K562 (cell line): ENCODE measurements at regions not wholly inside any gene's neighbourhood (a gene's known extent, or its start where the extent isn't known, plus 50 kb on each side); places are given as distances from the start of the nearest gene placed in this dataset.

Experiments used
- DIDO1 ChIP-seq: fragments of 450-650 bp; IDR thresholded peaks from 2 replicates; pipeline ENCODE4 v1.6.1; 2016; ENCODE audit warnings: low read depth, missing biosample characterization, missing genetic modification characterization
- GTF2B ChIP-seq: IDR thresholded peaks from 2 replicates; pipeline ENCODE4 v1.6.1; 2011; ENCODE audit not compliant: insufficient read length; ENCODE audit errors: extremely low read depth
- HMG20B ChIP-seq: fragments of 250-450 bp; sonication (Bioruptor Pico); IDR thresholded peaks from 2 replicates; pipeline ENCODE4 v1.5.0; 2021; ENCODE audit warnings: mild to moderate bottlenecking
- HNRNPK ChIP-seq: fragments of 200-400 bp; formaldehyde crosslinking; IDR thresholded peaks from one replicate; pipeline ENCODE4 v1.6.1; 2018; ENCODE audit warnings: mild to moderate bottlenecking, low read depth, low read length; ENCODE audit not compliant: poor library complexity, severe bottlenecking
- MECOM ChIP-seq: fragments of 250-450 bp; sonication (Bioruptor Pico); IDR thresholded peaks from 2 replicates; pipeline ENCODE4 v1.8.0; 2022; ENCODE audit warnings: inconsistent platforms
- NCOA2 ChIP-seq, 2 experiments: fragments of 450-650 bp; IDR thresholded peaks; 2 replicates each; pipeline ENCODE4 v1.6.1; 2018; ENCODE audit warnings: mild to moderate bottlenecking in 2 of 2, moderate library complexity in 1 of 2; ENCODE audit not compliant: partially characterized antibody in 2 of 2
- NKRF ChIP-seq: fragments of 450-650 bp; IDR thresholded peaks from 2 replicates; pipeline ENCODE4 v1.6.1; 2016; ENCODE audit warnings: borderline replicate concordance
- PURB ChIP-seq: sonication (generic); formaldehyde crosslinking; IDR thresholded peaks from 2 replicates; pipeline ENCODE4 v1.9.0; 2021; ENCODE audit warnings: low read depth, mild to moderate bottlenecking, missing genetic modification reagents
- RBM15 ChIP-seq: fragments of 200-400 bp; formaldehyde crosslinking; IDR thresholded peaks from 2 replicates; pipeline ENCODE4 v1.6.1; 2018; ENCODE audit warnings: mild to moderate bottlenecking, low read length, moderate library complexity; ENCODE audit not compliant: insufficient read depth
- RFX1 ChIP-seq: fragments of 450-650 bp; IDR thresholded peaks from 2 replicates; pipeline ENCODE4 v1.6.1; 2016; ENCODE audit warnings: mild to moderate bottlenecking, moderate library complexity
- TEAD2 ChIP-seq: fragments of 450-650 bp; IDR thresholded peaks from 2 replicates; pipeline ENCODE4 v1.6.1; 2016; ENCODE audit warnings: missing genetic modification characterization, control low read depth, missing compliant biosample characterization
- ZSCAN29 ChIP-seq: fragments of 450-650 bp; IDR thresholded peaks from 2 replicates; pipeline ENCODE4 v1.6.1; 2017
- TF ChIP-seq, protein P1 (sequence below), 2 experiments: fragments of 450-650 bp in 1 of 2; sonication (generic) in 1 of 2; formaldehyde crosslinking in 1 of 2; IDR thresholded peaks; 2 replicates each; pipeline versions ENCODE4 v1.7.1 to v1.9.0; 2016 to 2022; ENCODE audit warnings: inconsistent platforms in 1 of 2, mild to moderate bottlenecking in 1 of 2, missing genetic modification reagents in 1 of 2

DNA sequence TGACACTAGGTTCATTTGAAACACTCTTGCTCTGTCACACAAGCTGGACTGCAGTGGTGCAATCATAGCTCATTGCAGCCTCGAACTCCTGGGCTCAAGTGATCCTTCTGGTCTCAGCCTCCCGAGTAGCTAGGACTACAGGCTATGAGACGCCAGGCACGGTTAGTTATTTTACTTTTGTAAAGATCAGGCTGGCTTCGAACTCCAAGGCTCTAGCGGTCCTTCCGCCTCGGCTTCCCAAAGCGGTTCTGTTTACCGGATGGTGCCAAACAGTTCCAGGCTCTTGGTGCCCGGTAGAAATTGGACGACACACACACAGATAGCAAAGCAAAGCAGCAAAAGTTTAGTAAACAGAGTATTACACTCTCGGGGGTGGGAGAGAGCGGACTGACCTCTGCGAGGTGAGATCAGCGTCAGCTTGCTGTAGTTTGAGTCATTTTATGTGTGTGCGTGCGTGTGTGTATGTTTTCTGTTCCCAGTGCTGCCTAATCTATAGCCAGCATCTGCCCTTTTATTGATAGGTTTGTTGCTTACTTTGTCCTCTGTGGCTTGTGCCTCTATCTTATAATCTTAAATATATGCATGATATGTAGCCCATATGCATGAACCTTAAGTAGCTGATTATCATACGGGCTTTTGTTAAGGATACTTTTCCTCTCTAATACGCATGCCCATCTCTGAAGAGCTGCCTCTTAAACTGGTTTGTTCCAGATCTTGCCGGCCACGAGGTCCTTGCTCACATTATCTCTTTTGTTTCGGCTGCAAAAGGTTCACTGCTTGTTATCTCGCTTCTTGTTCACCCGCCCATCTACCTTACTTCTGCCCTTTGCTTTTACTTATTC, 75.2 kb downstream of the OR2B2 start (continued):
- TF ChIP-seq HNRNPK (no peak), GTF2B (peak; percentile 77), ZSCAN29 (no peak), DIDO1 (tag) (no peak), NKRF (peak; percentile 55; the same call in 1 of the 2 replicates), RBM15 (no peak), TEAD2 (no peak), RFX1 (no peak), NCOA2 (IDR thresholded peaks at IDR 0.05; ENCODE audit: partially characterized antibody in 2 of 2) (no peak), HMG20B (CRISPR knock-in tag) (peak; percentile 92; the same call in 1 of the 2 replicates), PURB (CRISPR knock-in tag) (no peak), MECOM (peak; percentile 56; the same call in 1 of the 2 replicates)
- TF ChIP-seq, protein P1, sequence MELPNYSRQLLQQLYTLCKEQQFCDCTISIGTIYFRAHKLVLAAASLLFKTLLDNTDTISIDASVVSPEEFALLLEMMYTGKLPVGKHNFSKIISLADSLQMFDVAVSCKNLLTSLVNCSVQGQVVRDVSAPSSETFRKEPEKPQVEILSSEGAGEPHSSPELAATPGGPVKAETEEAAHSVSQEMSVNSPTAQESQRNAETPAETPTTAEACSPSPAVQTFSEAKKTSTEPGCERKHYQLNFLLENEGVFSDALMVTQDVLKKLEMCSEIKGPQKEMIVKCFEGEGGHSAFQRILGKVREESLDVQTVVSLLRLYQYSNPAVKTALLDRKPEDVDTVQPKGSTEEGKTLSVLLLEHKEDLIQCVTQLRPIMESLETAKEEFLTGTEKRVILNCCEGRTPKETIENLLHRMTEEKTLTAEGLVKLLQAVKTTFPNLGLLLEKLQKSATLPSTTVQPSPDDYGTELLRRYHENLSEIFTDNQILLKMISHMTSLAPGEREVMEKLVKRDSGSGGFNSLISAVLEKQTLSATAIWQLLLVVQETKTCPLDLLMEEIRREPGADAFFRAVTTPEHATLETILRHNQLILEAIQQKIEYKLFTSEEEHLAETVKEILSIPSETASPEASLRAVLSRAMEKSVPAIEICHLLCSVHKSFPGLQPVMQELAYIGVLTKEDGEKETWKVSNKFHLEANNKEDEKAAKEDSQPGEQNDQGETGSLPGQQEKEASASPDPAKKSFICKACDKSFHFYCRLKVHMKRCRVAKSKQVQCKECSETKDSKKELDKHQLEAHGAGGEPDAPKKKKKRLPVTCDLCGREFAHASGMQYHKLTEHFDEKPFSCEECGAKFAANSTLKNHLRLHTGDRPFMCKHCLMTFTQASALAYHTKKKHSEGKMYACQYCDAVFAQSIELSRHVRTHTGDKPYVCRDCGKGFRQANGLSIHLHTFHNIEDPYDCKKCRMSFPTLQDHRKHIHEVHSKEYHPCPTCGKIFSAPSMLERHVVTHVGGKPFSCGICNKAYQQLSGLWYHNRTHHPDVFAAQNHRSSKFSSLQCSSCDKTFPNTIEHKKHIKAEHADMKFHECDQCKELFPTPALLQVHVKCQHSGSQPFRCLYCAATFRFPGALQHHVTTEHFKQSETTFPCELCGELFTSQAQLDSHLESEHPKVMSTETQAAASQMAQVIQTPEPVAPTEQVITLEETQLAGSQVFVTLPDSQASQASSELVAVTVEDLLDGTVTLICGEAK (IDR thresholded peaks at IDR 0.05) = peak; percentile 69; the same call in 1 of the 2 replicates
- TF ChIP-seq, protein P1 (CRISPR knock-in tag; IDR thresholded peaks at IDR 0.05) = 0 out of 2 replicates have a peak, but pooled peaks have one; percentile 47
